PFSK-1 (cell line): ENCODE measurements at regions not wholly inside any gene's neighbourhood (a gene's known extent, or its start where the extent isn't known, plus 50 kb on each side); places are given as distances from the start of the nearest gene placed in this dataset.

Experiments
- FOXP2 ChIP-seq: optimal IDR thresholded peaks from 2 replicates; pipeline ENCODE3; 2011; ENCODE audit warnings: borderline replicate concordance, control low read depth, inconsistent platforms; ENCODE audit not compliant: insufficient read depth; ENCODE audit errors: extremely low read length, extremely low read depth
- POLR2AphosphoS5 ChIP-seq: IDR thresholded peaks from 2 replicates; pipeline ENCODE4 v1.6.1; 2012; ENCODE audit warnings: low read depth, mild to moderate bottlenecking, control low read depth, low read length, moderate library complexity
- REST ChIP-seq, 2 experiments: IDR thresholded peaks; 2 replicates each; pipeline versions ENCODE4 v1.6.1 to v1.8.0; 2011 to 2012; ENCODE audit warnings: low read depth in 2 of 2, low read length in 2 of 2, control low read depth in 1 of 2, inconsistent platforms in 1 of 2, mild to moderate bottlenecking in 1 of 2, moderate library complexity in 1 of 2; ENCODE audit not compliant: insufficient read depth in 1 of 2
- SIN3A ChIP-seq: IDR thresholded peaks from 2 replicates; pipeline ENCODE4 v1.6.1; 2012; ENCODE audit warnings: mild to moderate bottlenecking, low read length, moderate library complexity, borderline replicate concordance; ENCODE audit not compliant: insufficient read depth
- TAF1 ChIP-seq: IDR thresholded peaks from 2 replicates; pipeline ENCODE4 v1.6.1; 2012; ENCODE audit warnings: low read length, control low read depth, borderline replicate concordance; ENCODE audit not compliant: insufficient read depth

DNA sequence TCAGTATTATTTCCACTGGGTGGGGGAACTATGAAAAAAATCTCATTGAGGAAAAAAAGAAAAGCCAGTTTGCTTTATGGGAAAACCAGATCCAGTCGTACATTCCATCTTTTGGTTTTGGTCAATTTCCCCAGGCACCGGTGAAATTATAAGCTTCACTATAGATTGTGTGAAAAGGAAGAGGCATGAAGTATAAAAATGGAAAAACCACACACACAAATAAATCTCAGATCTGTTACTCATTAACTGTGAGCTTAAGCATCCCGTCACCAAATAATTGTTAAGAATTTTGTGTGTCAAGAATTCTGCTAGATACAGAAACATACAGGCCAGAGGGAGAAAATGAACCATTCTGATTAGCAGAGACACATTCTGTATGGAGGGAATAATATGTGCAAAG, 405.5 kb upstream of the CELF2 start:
- TF ChIP-seq REST (IDR thresholded peaks at IDR 0.05; ENCODE audit: insufficient read depth in 1 of 2, low read depth in 2 of 2, low read length in 2 of 2) (no peak), POLR2AphosphoS5 (no peak), SIN3A (no peak), TAF1 (no peak), FOXP2 (no peak)
